ENCODE measurements at regions not wholly inside any gene's neighbourhood (a gene's known extent, or its start where the extent isn't known, plus 50 kb on each side); places are given as distances from the start of the nearest gene placed in this dataset.

GRCh38 chr1:93013145-93014065 lies 52.1 kb upstream of the DIPK1A start:
- intact Hi-C loops (cut with micrococcal nuclease), result no loop called here
- H3K4me1 Mint-ChIP-seq (ENCODE audit: low read depth), result peaks cover 12% of the 10 kb centered on the region
- no peaks in the 10 kb centered on the region for H3K36me3 Mint-ChIP-seq (ENCODE audit: low read depth)
- no peaks in the 10 kb centered on the region for H3K9me3 Mint-ChIP-seq
- H3K4me3 Mint-ChIP-seq, result no peak overlapping the region
- peaks cover 12% of the 10 kb centered on the region for H3K27me3 Mint-ChIP-seq (ENCODE audit: insufficient read depth)
- no peak overlapping the region for H3K27ac Mint-ChIP-seq
- no peak for DNase-seq (ENCODE audit: low spot score)

GRCh38 chr1:93014168-93014567 lies 52.9 kb upstream of the DIPK1A start:
- Mint-ChIP-seq H3K4me3 (no peak overlapping the region), H3K27me3 (ENCODE audit: insufficient read depth) (peaks cover 16% of the 10 kb centered on the region), H3K27ac (no peak overlapping the region), H3K36me3 (ENCODE audit: low read depth) (no peaks in the 10 kb centered on the region), H3K9me3 (no peaks in the 10 kb centered on the region), H3K4me1 (ENCODE audit: low read depth) (peaks cover 12% of the 10 kb centered on the region)
- no peak for DNase-seq (ENCODE audit: low spot score)
- intact Hi-C loops (cut with micrococcal nuclease), result no loop called here

GRCh38 chr1:93015590-93015989 lies 54.3 kb upstream of the DIPK1A start:
- intact Hi-C loops (cut with micrococcal nuclease), result no loop called here
- Mint-ChIP-seq H3K27me3 (ENCODE audit: insufficient read depth) (peaks cover 24% of the 10 kb centered on the region), H3K27ac (no peak overlapping the region), H3K36me3 (ENCODE audit: low read depth) (no peaks in the 10 kb centered on the region), H3K4me1 (ENCODE audit: low read depth) (peaks cover 12% of the 10 kb centered on the region), H3K4me3 (no peak overlapping the region), H3K9me3 (no peaks in the 10 kb centered on the region)
- no peak for DNase-seq (ENCODE audit: low spot score)

GRCh38 chr1:93016171-93016570 lies 54.9 kb upstream of the DIPK1A start:
- H3K9me3 Mint-ChIP-seq, result no peaks in the 10 kb centered on the region
- H3K4me1 Mint-ChIP-seq (ENCODE audit: low read depth), result peaks cover 12% of the 10 kb centered on the region
- no peak overlapping the region for H3K4me3 Mint-ChIP-seq
- H3K36me3 Mint-ChIP-seq (ENCODE audit: low read depth), result no peaks in the 10 kb centered on the region
- peaks cover 25% of the 10 kb centered on the region for H3K27me3 Mint-ChIP-seq (ENCODE audit: insufficient read depth)
- intact Hi-C loops (cut with micrococcal nuclease), result no loop called here
- no peak overlapping the region for H3K27ac Mint-ChIP-seq
- DNase-seq (ENCODE audit: low spot score), result no peak

- Mint-ChIP-seq H3K36me3 (ENCODE audit: low read depth) (no peaks in the 10 kb centered on the region), H3K27ac (no peak overlapping the region), H3K4me1 (ENCODE audit: low read depth) (peaks cover 6% of the 10 kb centered on the region), H3K9me3 (no peaks in the 10 kb centered on the region), H3K4me3 (no peak overlapping the region), H3K27me3 (ENCODE audit: insufficient read depth) (peaks cover 36% of the 10 kb centered on the region)
- DNase-seq (ENCODE audit: low spot score), result no peak
- intact Hi-C loops (cut with micrococcal nuclease), result loop anchor here (1.0 to 5.0 kb wide), 8 partner anchors 21 to 326 kb away; partner anchors contain the start of genes CCDC18, DR1, MTF2 and TMED5
These were observed 57.4 kb upstream of the MTF2 start for GRCh38 chr1:93021539-93022134.

- DNase-seq (ENCODE audit: low spot score), result no peak
- Mint-ChIP-seq H3K9me3 (no peaks in the 10 kb centered on the region), H3K36me3 (ENCODE audit: low read depth) (no peaks in the 10 kb centered on the region), H3K27ac (no peak overlapping the region), H3K27me3 (ENCODE audit: insufficient read depth) (peaks cover 33% of the 10 kb centered on the region), H3K4me1 (ENCODE audit: low read depth) (peaks cover 6% of the 10 kb centered on the region), H3K4me3 (no peak overlapping the region)
- intact Hi-C loops (cut with micrococcal nuclease), result loop anchor here (5.0 kb wide), 3 partner anchors 95 to 325 kb away; partner anchors contain the start of genes CCDC18, DR1 and TMED5
These were observed 56.5 kb upstream of the MTF2 start for GRCh38 chr1:93022580-93022979.

GRCh38 chr1:93023281-93023680 lies 55.8 kb upstream of the MTF2 start:
- no peaks in the 10 kb centered on the region for H3K36me3 Mint-ChIP-seq (ENCODE audit: low read depth)
- no peak for DNase-seq (ENCODE audit: low spot score)
- H3K27me3 Mint-ChIP-seq (ENCODE audit: insufficient read depth), result peaks cover 27% of the 10 kb centered on the region
- H3K4me1 Mint-ChIP-seq (ENCODE audit: low read depth), result peaks cover 6% of the 10 kb centered on the region
- no peak overlapping the region for H3K27ac Mint-ChIP-seq
- H3K4me3 Mint-ChIP-seq, result no peak overlapping the region
- H3K9me3 Mint-ChIP-seq, result no peaks in the 10 kb centered on the region
- intact Hi-C loops (cut with micrococcal nuclease), result loop anchor here (5.0 kb wide), 3 partner anchors 94 to 324 kb away; partner anchors contain the start of genes CCDC18, DR1 and TMED5

- Mint-ChIP-seq H3K27ac (no peak overlapping the region), H3K27me3 (ENCODE audit: insufficient read depth) (peaks cover 14% of the 10 kb centered on the region), H3K4me1 (ENCODE audit: low read depth) (peaks cover 16% of the 10 kb centered on the region), H3K4me3 (no peak overlapping the region), H3K9me3 (no peaks in the 10 kb centered on the region), H3K36me3 (ENCODE audit: low read depth) (no peaks in the 10 kb centered on the region)
- intact Hi-C loops (cut with micrococcal nuclease), result no loop called here
- no peak for DNase-seq (ENCODE audit: low spot score)
These were observed 53.5 kb upstream of the MTF2 start for GRCh38 chr1:93025572-93025971.

GRCh38 chr1:93028542-93028941 lies 50.5 kb upstream of the MTF2 start:
- Mint-ChIP-seq H3K27ac (no peak overlapping the region), H3K27me3 (ENCODE audit: insufficient read depth) (peaks cover 10% of the 10 kb centered on the region), H3K4me3 (no peak overlapping the region), H3K4me1 (ENCODE audit: low read depth) (peaks cover 18% of the 10 kb centered on the region), H3K9me3 (no peaks in the 10 kb centered on the region), H3K36me3 (ENCODE audit: low read depth) (no peaks in the 10 kb centered on the region)
- no peak for DNase-seq (ENCODE audit: low spot score)
- intact Hi-C loops (cut with micrococcal nuclease), result no loop called here

All from activated T-helper 1 cell treated with anti-CD3 and anti-CD28 coated beads, Interleukin-12 subunit alpha, Interleukin-12 subunit beta, Interleukin-2, Interleukin-4 antibody, amounts not matched to agents 30 ng/mL and 10 ng/mL and 1 ng/mL, durations not matched to agents 14 hours and 24 hours and 36 hours (primary cell).